ENCODE measurements at regions not wholly inside any gene's neighbourhood (a gene's known extent, or its start where the extent isn't known, plus 50 kb on each side); places are given as distances from the start of the nearest gene placed in this dataset.
"Not testable (repeated sequence)": the region's sequence is repeated elsewhere in the genome, so short reads cannot be mapped to it uniquely, and the experiment has no call there.

- no peak for DNase-seq (ENCODE audit: low spot score)
Observed at GRCh38 chr20:47934761-47935160, 149.5 kb upstream of the SULF2 start.

GRCh38 chr20:47931443-47931842 is 146.2 kb upstream of the SULF2 start:
- DNase-seq (ENCODE audit: low spot score) = no peak

- DNase-seq (ENCODE audit: low spot score) = no peak
Observed at GRCh38 chr20:47931002-47931401, 145.7 kb upstream of the SULF2 start.

GRCh38 chr20:47929368-47930115 is 144.3 kb upstream of the SULF2 start:
- no peak for DNase-seq (ENCODE audit: low spot score)

- DNase-seq (ENCODE audit: low spot score) = no peak
Observed at GRCh38 chr20:47927944-47928343, 142.7 kb upstream of the SULF2 start.

GRCh38 chr20:47927385-47927851 is 142.1 kb upstream of the SULF2 start:
- no peak for DNase-seq (ENCODE audit: low spot score)

GRCh38 chr20:47926731-47927130 is 141.4 kb upstream of the SULF2 start:
- no peak for DNase-seq (ENCODE audit: low spot score)

GRCh38 chr20:47925593-47925992 is 140.3 kb upstream of the SULF2 start:
- no peak for DNase-seq (ENCODE audit: low spot score)

GRCh38 chr20:47922269-47922668 is 137.0 kb upstream of the SULF2 start:
- DNase-seq (ENCODE audit: low spot score) = no peak

- not testable (repeated sequence) for DNase-seq (ENCODE audit: low spot score)
Observed at GRCh38 chr20:47921829-47922228, 136.5 kb upstream of the SULF2 start.

GRCh38 chr20:47921408-47921807 is 136.1 kb upstream of the SULF2 start:
- no peak for DNase-seq (ENCODE audit: low spot score)

- DNase-seq (ENCODE audit: low spot score) = no peak
Observed at GRCh38 chr20:47917549-47918070, 132.3 kb upstream of the SULF2 start.

- no peak for DNase-seq (ENCODE audit: low spot score)
Observed at GRCh38 chr20:47915495-47915894, 130.2 kb upstream of the SULF2 start.

- no peak for DNase-seq (ENCODE audit: low spot score)
Observed at GRCh38 chr20:47914792-47915191, 129.5 kb upstream of the SULF2 start.

- not testable (repeated sequence) for DNase-seq (ENCODE audit: low spot score)
Observed at GRCh38 chr20:47912786-47913501, 127.7 kb upstream of the SULF2 start.

- not testable (repeated sequence) for DNase-seq (ENCODE audit: low spot score)
Observed at GRCh38 chr20:47912165-47912564, 126.9 kb upstream of the SULF2 start.

- not testable (repeated sequence) for DNase-seq (ENCODE audit: low spot score)
Observed at GRCh38 chr20:47909696-47910369, 124.6 kb upstream of the SULF2 start.

GRCh38 chr20:47908361-47909035 is 123.2 kb upstream of the SULF2 start:
- not testable (repeated sequence) for DNase-seq (ENCODE audit: low spot score)

GRCh38 chr20:47907951-47908350 is 122.7 kb upstream of the SULF2 start:
- DNase-seq (ENCODE audit: low spot score) = not testable (repeated sequence)

- no peak for DNase-seq (ENCODE audit: low spot score)
Observed at GRCh38 chr20:47907031-47907675, 121.9 kb upstream of the SULF2 start.

- DNase-seq (ENCODE audit: low spot score) = no peak
Observed at GRCh38 chr20:47906348-47906660, 121.0 kb upstream of the SULF2 start.

All from mucosa of gallbladder (tissue), 1 donor.